Endodermal cell (in vitro differentiated cells): ENCODE measurements at regions not wholly inside any gene's neighbourhood (a gene's known extent, or its start where the extent isn't known, plus 50 kb on each side); places are given as distances from the start of the nearest gene placed in this dataset.

Experiments used
- DNase-seq: peaks from one replicate; pipeline ENCODE4 v3.0.0-alpha.2; 2017
- H3K27ac ChIP-seq: 2 replicates; pipeline ENCODE4 v1.5.1; 2013; ENCODE audit warnings: mild to moderate bottlenecking, low read depth, low read length, moderate library complexity
- H3K27me3 ChIP-seq: 2 replicates; pipeline ENCODE4 v1.6.1; 2013; ENCODE audit warnings: mild to moderate bottlenecking, low read length, moderate library complexity; ENCODE audit not compliant: insufficient read depth, control insufficient read depth, poor library complexity, severe bottlenecking
- H3K36me3 ChIP-seq: 2 replicates; pipeline ENCODE4 v1.7.0; 2013; ENCODE audit warnings: mild to moderate bottlenecking, low read length, moderate library complexity; ENCODE audit not compliant: control insufficient read depth, insufficient read depth
- H3K4me1 ChIP-seq: one replicate; pipeline ENCODE4 v1.7.0; 2013; ENCODE audit warnings: low read length; ENCODE audit not compliant: control insufficient read depth, insufficient read depth
- H3K4me3 ChIP-seq: 2 replicates; pipeline ENCODE4 v1.5.1; 2013; ENCODE audit warnings: mild to moderate bottlenecking, low read length, moderate library complexity
- H3K9ac ChIP-seq: 2 replicates; pipeline ENCODE4 v1.6.1; 2013; ENCODE audit warnings: mild to moderate bottlenecking, low read length, moderate library complexity; ENCODE audit not compliant: poor library complexity, severe bottlenecking; ENCODE audit errors: extremely low read depth
- H3K9me3 ChIP-seq: 2 replicates; pipeline ENCODE4 v1.6.1; 2013; ENCODE audit warnings: mild to moderate bottlenecking, low read length, moderate library complexity; ENCODE audit not compliant: control insufficient read depth
- H3K27ac Mint-ChIP-seq: 2 replicates; pipeline ENCODE4 v1.8.0; 2020; ENCODE audit warnings: mixed read lengths
- H3K27me3 Mint-ChIP-seq: 2 replicates; pipeline ENCODE4 v1.8.0; 2021; ENCODE audit warnings: mild to moderate bottlenecking, mixed read lengths; ENCODE audit not compliant: insufficient read depth
- H3K36me3 Mint-ChIP-seq: 2 replicates; pipeline ENCODE4 v1.8.0; 2020; ENCODE audit warnings: low read depth, mixed read lengths
- H3K4me1 Mint-ChIP-seq: 2 replicates; pipeline ENCODE4 v1.8.0; 2020; ENCODE audit warnings: mixed read lengths
- H3K4me3 Mint-ChIP-seq: 2 replicates; pipeline ENCODE4 v1.8.0; 2020; ENCODE audit warnings: mild to moderate bottlenecking, moderate library complexity, mixed read lengths
- H3K9me3 Mint-ChIP-seq: 2 replicates; pipeline ENCODE4 v1.8.0; 2020; ENCODE audit warnings: mild to moderate bottlenecking, mixed read lengths
- WGBS, 2 experiments: methylation state at CpG; one replicate each; pipeline versions ENCODE4 v1.1.5 to v1.1.7; 2013; ENCODE audit warnings: missing lambda C conversion rate in 2 of 2, mixed read lengths in 1 of 2; ENCODE audit not compliant: insufficient coverage in 1 of 2, insufficient read length in 1 of 2; 5-methylcytosine and 5-hydroxymethylcytosine counted together
- TF ChIP-seq, protein P1 (sequence below): fragments of 200-600 bp; sonication (generic); conservative IDR thresholded peaks from 2 replicates; pipeline ENCODE4 v1.5.0; 2021; ENCODE audit warnings: antibody characterized with exemption, mild to moderate bottlenecking

DNA sequence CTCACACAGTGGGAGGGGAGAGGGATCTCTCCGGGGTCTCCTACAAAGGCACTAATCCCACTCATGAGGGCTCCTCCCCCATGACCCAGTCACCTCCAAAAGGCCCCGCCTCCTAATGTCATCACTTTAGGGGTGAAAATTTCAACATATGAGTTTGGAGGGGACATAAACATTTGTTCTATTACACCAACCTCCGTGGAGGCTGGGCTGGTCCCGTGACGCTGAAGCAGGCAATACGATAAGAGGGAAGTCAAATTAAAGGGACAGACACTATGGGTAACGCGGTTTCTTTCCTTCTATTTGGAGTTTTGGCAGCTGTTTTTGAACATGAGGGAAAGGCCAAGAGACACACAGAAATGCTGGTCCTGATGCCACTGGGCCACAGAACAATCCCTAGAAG, 175.7 kb upstream of the VASH1 start:
- Histone ChIP-seq H3K27ac (no peak overlapping the region), H3K27me3 (no peaks in the 10 kb centered on the region), H3K4me3 (no peak overlapping the region), H3K4me1 (no peaks in the 10 kb centered on the region), H3K9me3 (peaks cover 7% of the 10 kb centered on the region), H3K36me3 (no peaks in the 10 kb centered on the region), H3K9ac (no peak overlapping the region)
- Mint-ChIP-seq H3K4me1 (peaks cover 6% of the 10 kb centered on the region), H3K36me3 (no peaks in the 10 kb centered on the region), H3K27ac (no peak overlapping the region), H3K4me3 (no peak overlapping the region), H3K9me3 (peaks cover 8% of the 10 kb centered on the region), H3K27me3 (no peaks in the 10 kb centered on the region)
- 70 to 77% methylated on average over 6 to 8 of the region's 8 CpGs for WGBS, 2 experiments
- DNase-seq, result no peak
- TF ChIP-seq, protein P1, sequence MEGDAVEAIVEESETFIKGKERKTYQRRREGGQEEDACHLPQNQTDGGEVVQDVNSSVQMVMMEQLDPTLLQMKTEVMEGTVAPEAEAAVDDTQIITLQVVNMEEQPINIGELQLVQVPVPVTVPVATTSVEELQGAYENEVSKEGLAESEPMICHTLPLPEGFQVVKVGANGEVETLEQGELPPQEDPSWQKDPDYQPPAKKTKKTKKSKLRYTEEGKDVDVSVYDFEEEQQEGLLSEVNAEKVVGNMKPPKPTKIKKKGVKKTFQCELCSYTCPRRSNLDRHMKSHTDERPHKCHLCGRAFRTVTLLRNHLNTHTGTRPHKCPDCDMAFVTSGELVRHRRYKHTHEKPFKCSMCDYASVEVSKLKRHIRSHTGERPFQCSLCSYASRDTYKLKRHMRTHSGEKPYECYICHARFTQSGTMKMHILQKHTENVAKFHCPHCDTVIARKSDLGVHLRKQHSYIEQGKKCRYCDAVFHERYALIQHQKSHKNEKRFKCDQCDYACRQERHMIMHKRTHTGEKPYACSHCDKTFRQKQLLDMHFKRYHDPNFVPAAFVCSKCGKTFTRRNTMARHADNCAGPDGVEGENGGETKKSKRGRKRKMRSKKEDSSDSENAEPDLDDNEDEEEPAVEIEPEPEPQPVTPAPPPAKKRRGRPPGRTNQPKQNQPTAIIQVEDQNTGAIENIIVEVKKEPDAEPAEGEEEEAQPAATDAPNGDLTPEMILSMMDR, result no peak

DNA sequence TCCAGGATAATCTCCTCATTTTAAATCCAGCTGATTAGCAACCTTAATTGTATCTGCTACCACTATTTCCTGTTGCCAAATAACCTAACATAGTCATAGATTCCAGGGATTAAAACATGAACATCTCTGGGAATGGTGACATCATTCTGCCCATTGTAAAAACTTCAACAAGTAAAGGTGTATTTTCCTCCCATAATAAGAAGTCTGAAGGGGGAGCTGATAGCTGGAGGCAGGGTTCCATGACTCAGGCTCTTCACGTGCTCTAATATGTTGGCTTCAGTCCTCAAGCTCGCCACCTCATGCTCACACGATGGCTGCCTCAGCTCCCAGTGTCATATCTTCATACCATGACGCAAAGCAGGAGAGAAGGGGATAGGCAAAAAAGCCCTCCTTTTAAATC, 172.0 kb upstream of the VASH1 start:
- Histone ChIP-seq H3K36me3 (no peaks in the 10 kb centered on the region), H3K4me1 (no peaks in the 10 kb centered on the region), H3K27me3 (no peaks in the 10 kb centered on the region), H3K9me3 (peaks cover 7% of the 10 kb centered on the region), H3K27ac (no peak overlapping the region), H3K9ac (no peak overlapping the region), H3K4me3 (no peak overlapping the region)
- TF ChIP-seq, protein P1, result no peak
- H3K4me3 Mint-ChIP-seq, result no peak overlapping the region
- H3K9me3 Mint-ChIP-seq, result peaks cover 8% of the 10 kb centered on the region
- WGBS, 2 experiments, result 96 to 99% methylated on average over 4 of the region's 4 CpGs
- H3K4me1 Mint-ChIP-seq, result peaks cover 8% of the 10 kb centered on the region
- peaks cover 5% of the 10 kb centered on the region for H3K27me3 Mint-ChIP-seq
- no peaks in the 10 kb centered on the region for H3K36me3 Mint-ChIP-seq
- no peak for DNase-seq
- no peak overlapping the region for H3K27ac Mint-ChIP-seq

DNA sequence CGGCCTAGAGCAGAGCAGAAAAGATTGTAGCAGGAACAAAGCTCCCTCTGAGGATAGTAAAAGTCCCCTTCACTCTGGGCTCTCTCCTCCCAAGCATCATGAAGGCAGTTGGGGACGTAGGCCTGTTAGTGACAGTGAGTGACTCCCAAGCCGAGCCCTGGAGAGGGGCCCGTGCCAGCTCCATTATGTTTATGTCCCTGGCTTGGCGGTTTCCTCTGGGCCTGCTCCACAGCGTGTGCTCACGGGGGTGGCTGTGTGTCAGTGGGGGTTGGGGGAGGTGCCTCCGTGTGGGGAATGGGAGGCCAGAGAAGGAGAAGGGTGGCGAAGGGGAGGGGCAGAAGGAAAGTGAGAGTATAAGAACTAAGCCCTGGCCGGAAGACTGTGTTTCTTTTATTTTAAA, 170.0 kb upstream of the VASH1 start:
- WGBS, 2 experiments, result 64 to 66% methylated on average over 5 to 10 of the region's 10 CpGs

More for the DNA sequence above, 170.0 kb upstream of the VASH1 start:
- Histone ChIP-seq H3K4me3 (no peak overlapping the region), H3K27ac (no peak overlapping the region), H3K4me1 (no peaks in the 10 kb centered on the region), H3K27me3 (no peaks in the 10 kb centered on the region), H3K36me3 (no peaks in the 10 kb centered on the region), H3K9me3 (peaks cover 7% of the 10 kb centered on the region), H3K9ac (no peak overlapping the region)
- H3K27ac Mint-ChIP-seq, result no peak overlapping the region
- no peaks in the 10 kb centered on the region for H3K36me3 Mint-ChIP-seq
- peaks cover 8% of the 10 kb centered on the region for H3K9me3 Mint-ChIP-seq
- TF ChIP-seq, protein P1, result no peak
- H3K4me1 Mint-ChIP-seq, result peaks cover 8% of the 10 kb centered on the region
- H3K4me3 Mint-ChIP-seq, result no peak overlapping the region
- peaks cover 5% of the 10 kb centered on the region for H3K27me3 Mint-ChIP-seq
- DNase-seq, result no peak
